ENCODE measurements at regions not wholly inside any gene's neighbourhood (a gene's known extent, or its start where the extent isn't known, plus 50 kb on each side); places are given as distances from the start of the nearest gene placed in this dataset.

GRCh38 chr12:46702581-46703344, 123.0 kb downstream of the SLC38A4 start:
- TF ChIP-seq CTCF (conservative IDR thresholded peaks at IDR 0.05 in 1 of 2, IDR thresholded peaks at IDR 0.05 in 1 of 2; ENCODE audit: low read depth in 1 of 2, low read length in 2 of 2) (no peak), EZH2 (IDR thresholded peaks at IDR 0.05; ENCODE audit: low read length, missing control alignments) (no peak)
